OCI-M2 (cell line): ENCODE measurements at regions not wholly inside any gene's neighbourhood (a gene's known extent, or its start where the extent isn't known, plus 50 kb on each side); places are given as distances from the start of the nearest gene placed in this dataset.

ENCODE experiments used
- DNase-seq: peaks from one replicate; lab custom pipeline; 2025; ENCODE audit not compliant: unreplicated experiment; lab: John Stamatoyannopoulos, UW

DNA sequence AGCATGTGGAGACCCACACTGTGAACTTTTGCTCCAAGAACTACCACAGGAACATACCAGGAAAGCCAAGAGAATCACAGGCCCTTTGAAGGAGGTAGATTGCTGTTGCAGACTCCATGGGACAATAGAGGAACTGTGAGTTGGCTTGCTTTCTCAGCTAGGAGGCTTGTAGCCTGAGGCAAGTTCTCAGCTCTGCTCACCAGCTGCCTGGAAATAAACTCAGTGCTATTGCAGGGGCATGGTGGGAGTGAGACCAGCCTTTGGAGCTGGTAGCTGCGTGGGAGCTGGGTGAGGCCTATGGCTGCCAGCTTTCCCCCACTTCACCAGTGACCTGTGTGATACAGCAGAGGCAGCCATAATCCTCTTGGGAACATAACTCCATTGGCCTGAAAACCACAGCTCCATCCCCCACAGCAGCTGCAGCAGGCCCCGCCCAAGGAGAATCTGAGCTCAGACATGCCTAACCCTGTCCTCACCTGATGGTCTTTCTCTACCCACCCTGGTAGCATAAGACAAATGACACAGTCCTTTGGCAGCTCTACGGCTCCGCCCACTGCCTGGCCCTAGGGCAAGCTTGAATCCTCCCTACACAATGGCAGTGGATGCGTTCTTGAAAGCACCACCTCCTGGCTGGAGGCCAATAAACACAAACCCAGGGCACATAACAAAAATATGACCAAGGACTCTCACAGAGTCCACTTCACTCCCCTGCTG is 389.5 kb downstream of the KIF4B start:
- DNase-seq: no peak

DNA sequence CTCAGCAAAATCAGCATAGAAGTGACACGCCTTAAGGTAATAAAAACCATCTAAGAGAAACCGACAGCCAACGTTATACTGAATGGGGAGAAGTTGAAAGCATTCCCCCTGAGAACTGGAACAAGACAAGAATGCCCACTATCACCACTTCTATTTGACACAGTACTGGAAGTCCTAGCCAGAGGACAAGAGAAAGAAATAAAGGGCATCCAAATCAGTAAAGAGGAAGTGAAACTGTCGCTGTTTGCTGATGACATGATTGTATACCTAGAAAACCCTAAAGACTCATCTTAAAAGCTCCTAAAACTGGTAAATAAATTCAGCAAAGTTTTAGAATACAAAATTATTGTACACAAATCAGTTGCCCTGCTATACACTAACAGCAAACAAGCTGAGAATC is 393.3 kb downstream of the KIF4B start:
- no peak for DNase-seq

DNA sequence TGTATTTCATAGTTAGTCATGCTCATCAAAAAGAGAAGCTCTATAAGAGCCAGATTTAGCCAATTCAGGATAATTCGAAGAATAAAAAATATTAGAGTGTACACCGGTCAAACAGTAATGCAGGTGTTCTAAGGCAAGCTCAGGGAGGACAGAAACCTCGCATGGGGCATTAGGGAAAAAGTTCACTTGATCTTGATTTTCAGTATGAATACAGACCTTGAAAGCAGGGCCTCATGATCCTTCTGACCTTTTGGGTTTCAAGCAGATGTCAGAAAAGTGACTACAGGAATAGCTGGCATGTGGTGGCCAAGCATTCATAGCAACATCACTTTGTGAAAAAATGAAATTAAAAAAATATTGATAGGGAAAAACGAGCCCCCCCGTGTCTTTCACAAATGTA is 394.9 kb downstream of the KIF4B start:
- no peak for DNase-seq

DNA sequence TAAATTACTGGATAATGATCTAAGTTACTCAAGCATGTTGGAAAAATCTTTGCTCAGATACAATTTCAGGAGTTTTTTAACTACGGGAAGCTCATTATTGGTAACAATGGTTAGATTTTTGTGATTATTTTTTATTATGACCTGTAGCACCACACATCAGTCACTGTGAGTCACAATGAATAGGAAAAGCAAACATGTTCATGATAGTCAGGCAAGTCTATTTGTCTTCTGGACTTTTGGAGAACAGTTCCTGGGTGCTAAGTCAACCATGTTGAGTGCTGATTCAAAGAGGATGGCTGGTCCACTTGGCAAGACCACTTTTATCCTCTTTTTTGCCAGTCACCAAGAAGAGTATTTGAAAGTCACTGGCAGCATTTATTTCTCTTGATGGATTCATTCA is 403.2 kb downstream of the KIF4B start:
- no peak for DNase-seq

DNA sequence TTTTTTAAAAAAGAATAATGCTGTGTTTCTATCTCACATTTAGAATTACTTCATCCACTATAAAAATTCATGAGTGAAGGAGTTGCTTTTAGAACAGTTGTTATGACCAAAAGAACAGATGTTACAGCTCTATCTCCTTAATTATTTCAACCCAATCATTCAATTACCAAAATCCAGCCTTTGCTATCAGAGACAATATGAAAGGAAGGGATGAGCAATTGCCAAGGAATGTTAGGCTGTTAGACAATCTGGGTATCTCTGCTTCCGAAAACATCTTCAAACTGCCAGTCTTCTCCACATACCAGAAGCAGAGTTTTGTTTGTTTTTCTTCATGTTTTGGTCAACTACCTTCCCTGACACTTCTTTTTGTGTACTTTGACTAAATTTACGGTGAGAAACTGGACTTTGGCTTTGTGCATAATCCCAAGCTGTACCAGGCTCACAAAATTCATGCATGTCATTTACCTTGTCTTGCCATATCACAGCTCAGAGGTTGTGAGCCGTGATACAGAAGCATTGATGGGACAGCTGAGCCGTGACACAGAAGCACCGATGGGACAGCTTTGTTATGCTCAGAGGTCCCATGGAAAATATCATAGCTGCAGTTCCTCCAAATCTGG is 405.5 kb downstream of the KIF4B start:
- DNase-seq: no peak

DNA sequence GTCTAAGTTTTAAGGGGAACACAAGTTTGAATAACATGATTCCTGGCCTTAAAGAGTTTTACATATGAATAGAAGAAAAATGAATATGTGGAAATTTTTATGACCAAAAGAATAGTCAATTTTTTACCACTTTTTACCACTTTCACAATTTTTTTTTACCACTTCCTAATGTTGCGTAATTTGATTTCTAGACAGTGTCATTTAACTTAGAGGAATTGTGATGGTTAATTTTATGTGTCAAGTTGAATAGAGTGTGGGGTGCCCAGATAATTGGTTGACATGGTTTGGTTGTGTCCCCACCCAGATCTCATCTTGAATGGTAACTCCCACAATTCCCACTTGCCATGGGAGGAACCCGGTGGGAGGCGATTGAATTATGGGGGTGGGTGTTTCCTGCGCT is 416.6 kb downstream of the KIF4B start:
- DNase-seq: no peak

DNA sequence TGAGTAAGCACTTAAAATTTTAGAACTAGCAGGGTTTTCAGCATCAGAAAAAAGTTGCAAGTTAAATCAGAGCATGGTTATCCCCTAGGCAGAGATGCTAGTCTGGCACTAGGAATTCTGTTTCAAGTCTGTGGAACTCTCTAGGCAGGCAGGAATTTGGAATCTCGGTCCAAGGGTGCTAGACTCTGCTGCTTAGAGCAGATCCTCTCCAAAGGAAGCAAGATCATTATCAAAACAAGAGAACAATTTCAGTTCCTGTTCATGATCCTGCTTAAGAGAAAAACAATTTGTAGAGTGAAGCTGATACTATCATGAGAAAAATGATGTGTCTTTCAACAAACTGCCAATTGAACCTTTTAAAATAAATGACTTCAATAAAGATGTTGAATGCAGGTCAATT is 420.7 kb downstream of the KIF4B start:
- DNase-seq: no peak

DNA sequence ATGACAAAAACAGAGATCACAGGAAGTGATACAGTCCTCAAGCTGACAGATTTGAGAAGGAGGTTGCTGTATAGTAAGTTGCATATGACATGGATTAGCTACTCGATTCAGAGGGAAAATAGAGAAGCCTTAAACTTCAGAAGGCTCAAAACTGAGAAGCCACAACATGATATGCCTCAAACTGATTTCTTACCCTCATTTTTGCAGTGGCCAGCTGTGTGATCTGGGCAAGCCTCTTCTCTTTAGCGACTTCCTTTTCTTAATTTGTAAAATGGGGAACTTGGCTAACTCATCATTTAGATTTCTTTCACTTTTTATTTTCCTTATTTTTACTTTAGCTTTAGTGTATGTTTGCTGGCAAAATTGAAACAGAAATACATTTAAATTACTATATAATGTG is 421.1 kb downstream of the KIF4B start:
- DNase-seq: no peak

DNA sequence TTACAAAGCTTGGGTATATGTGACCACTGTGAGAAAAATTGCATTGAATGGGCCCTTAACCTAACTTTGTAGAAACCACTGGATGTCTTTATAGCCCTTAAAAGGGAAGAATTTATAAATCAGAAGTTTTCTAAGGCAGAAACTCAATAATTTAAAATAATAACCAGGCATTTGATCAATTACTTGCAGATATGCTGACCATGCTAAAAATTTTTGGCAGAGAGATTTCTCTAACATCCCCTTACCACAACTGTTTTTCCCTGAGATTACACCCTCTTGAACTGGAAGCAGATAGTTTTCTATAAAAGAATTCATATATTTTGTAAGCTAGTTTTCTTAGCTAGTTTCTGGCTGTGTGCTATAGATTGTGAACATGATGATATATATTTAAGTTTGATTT is 428.3 kb downstream of the KIF4B start:
- DNase-seq: no peak

DNA sequence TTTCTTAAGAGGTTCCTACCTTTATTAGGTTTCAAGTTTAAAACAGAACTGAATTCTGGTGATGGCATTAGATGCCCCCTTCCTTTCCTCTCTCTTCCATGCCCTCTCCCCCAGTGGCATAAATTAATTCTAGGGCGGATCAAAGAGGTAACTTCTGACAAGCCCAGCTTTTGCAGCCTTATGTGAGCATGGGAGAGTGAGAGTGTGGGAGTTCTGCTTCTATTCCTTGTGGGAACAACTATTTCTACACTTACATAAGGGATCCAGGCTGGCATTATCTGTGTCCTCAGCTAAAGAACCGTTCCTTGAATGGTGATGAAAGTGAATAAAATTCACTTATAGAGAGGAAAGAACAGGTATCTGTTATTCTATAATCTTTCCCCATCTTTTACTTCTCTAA is 437.6 kb downstream of the KIF4B start:
- DNase-seq: no peak

DNA sequence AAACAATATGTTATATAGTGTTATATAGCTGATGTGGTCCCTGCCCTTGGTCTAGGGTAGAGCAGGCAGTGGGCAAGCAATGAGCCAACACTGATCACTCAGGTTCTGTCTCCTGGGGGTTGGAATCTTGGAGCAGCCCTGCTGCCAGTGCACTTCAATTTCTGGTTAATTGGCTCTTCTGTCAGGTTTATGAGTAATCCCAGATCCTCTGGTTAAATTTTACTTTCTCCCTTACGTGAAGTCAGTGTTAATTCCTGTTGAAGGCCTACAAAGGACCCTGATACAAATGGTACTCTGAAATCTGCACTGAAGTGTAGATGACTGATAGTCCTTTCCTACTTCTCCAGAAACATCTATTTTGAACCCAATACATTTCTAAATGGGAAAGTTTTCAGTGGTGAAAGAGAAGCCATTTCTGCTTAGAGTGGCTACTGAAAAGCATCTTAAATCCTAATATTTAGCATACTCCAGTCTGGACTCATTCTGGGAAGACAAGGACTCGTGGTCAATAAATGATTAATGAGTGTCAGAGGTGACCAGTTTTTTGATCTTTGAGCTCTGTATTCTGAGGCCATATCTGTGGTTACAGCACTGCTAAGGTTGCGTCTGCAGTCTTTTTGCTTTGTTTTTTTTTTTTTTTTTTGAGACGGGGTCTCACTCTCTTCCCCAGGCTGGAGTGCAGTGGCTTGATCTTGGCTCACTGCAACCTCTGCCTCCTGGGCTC is 442.4 kb downstream of the KIF4B start:
- no peak for DNase-seq

DNA sequence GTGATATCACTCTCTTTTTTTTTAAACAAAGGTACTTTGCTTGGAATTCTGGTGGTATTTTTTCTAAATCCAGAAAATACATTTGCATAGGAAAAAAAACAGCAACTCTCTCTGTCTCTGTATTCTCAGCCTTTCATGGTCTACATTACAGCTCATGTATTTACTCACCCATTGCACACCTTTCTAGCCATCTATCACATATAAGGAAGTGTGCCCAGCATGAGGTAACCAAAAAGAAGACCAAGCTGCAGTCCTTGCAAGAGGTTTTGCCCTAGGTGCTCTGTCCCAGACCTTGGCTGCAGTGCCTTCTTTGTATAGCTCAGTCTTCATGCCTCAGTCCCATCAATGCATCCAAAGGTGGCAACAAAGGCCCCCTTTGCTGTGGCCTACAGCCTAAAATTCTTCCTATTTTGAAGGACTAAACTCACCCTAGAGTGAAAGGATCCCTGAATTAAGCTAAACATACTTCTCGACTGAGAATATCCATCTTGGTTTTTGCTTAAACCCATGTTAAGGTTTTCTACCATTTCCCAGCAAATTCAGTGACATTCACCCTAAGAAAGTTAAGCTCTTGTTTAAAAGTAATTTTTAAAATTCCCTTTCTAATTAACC is 446.4 kb downstream of the KIF4B start:
- no peak for DNase-seq

DNA sequence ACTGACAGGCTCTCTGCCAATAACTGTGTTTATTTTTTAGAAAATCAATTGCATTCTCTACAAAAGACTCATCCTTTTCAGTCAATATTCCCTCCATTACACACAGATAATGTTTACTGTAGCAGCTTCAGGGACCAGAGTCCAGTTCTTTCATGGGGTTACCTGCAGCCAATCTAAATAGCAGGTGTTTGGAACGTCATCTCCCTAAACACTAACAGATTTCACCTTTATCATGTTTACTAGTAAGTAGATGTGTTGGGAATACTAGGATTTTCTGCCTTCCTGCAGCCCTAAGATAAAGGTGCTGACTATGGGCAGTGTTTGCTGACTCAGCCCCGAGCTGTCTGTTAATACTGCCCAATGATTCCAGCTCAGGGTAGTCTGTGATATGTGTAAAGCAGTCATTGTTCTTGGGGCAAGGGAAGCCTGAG is 447.0 kb downstream of the KIF4B start:
- DNase-seq: no peak

DNA sequence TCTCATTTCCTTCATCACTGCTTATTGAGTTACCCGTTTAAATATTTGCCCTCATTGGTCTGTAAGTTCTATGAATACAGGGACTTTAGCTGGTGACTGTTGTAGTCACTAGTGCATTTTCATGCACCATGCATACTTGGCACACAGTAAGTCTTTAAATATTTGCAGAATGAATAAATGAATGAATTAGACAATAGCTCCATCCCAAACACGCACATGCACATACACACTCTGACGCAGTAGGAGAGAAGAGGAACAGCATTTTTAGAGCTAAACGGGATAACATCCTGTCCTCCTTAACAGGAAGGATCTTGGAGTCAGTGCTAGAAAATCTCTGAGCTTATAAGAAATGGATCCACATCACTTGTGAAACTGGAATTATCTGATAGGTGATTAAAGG is 447.7 kb downstream of the KIF4B start:
- DNase-seq: no peak

DNA sequence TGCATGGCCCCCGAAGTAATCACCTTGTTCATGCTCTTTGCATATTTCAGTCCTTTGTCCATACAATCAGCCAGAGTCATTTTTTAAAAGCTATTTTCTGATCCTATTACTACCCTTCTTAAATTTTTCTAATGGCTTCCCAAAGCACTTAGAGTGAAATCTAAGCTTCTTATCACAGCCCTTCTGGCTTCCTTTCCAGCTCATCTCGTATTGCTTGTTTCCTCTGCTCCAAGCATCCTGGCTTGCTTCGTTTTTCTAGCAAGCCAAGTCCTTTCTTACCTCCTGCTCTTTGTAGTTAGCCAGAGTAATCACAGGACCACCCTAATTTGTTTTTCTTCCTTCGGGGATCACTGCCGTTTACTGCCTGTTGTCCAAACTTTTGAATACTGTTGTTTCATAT is 453.3 kb downstream of the KIF4B start:
- DNase-seq: no peak

DNA sequence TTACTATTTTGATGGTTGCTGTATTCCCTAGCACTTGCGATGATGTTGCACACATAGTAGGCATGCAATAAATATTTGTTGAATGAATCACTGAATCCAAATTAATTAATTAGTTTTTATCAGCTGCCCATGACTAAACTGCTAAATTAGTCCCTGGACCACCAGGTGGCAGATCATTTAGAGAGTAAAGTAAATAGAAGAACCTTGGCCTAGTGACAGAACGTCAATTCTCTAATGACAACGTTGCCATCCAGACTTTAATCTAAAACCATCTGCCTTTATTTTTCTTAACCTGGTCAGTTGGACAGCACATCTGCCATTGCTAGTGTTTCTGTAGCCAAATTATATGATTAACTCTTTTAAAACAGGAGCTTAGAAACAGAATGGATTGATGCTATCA is 457.5 kb downstream of the KIF4B start:
- no peak for DNase-seq

DNA sequence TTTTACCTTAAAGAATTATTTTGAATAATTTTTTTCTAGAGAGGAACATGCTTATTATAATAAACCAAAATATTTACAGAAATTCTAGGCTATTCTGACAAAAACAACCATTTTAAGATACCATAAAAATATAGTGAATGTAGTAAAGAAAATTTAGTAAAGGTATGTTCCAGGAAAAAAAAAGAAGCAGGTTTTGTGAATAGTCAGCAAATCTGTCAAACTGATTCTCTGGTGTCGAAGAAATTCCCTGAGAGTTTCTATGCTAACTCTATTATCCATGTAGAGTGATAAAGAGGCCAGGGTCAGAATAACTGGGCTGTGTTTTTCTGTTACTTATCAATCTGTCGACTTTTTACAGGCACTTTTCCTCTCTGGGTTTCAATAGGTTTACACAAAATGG is 459.2 kb downstream of the KIF4B start:
- DNase-seq: no peak

DNA sequence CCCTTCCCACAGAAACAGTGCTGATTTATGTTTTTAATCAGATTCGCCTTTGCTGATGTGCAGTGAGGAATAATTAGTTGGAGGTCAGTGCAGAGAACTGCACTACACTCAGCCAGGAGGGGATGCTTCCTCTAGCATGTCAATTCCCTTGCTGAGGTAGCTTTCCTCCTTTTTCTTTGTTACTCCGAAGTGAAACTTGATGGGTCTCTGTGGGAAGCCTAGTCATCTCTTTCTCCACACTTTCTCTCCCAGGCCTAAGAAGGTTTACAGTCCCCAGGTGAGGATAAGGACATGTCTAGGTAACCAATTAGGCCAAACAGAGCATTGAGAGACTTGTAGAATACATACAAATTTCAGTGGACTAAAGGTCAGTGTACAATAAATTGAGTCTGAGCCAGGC is 461.8 kb downstream of the KIF4B start:
- DNase-seq: no peak

DNA sequence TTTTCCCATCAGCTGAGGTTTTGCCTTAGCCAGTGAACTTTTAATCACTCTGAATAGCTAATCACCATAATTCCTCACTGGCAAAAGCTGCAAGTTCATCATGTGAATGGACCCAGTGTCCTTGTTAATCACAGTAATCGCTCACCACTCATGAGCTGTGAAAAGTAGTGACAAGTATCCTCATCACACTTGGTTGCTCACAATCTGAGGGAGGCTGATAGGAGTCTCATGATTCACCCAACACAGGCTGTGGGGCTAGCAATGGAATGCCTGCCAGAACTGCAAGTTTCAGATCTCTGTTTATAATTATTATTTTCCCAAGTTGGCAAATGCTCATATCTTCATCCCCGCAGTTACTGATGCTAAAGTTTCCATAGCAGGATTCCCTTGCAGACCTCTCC is 467.2 kb downstream of the KIF4B start:
- DNase-seq: no peak

DNA sequence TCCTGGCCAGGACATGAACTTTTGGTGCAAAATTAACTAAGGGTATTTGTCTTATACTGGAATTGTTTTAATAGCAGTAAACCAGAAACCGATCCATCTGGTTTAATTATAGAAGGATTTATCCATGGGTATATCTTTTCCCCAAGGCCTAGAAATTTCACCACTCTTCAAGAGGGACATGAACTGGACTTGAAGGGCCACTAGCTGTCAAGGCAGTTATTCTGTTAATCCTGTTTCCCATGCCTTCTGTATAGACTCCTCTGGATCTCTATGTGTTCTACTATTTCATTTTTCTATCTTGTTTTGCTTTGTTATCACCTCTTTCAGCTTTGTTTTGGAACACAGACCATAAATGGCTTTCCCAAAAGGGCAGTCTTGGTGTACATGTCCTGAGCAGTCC is 467.6 kb downstream of the KIF4B start:
- no peak for DNase-seq

DNA sequence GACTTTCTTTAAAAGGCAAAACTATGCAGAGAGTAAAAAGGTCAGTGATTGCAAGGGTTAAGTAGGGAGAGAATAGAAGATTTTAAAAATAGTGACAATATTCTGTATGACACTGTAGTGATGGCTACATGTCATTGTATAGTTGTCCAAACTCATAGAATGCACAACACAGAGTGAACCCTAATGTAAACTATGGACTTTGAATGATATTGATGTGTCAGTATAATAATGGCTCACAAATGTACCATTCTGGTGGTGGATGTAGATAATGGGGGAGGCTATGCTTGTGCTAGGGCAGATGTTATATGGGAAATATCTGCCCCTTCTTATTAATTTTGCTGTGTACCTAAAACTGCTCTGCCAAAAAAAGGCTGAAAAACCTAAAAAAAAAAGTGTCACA is 468.9 kb downstream of the KIF4B start:
- no peak for DNase-seq

DNA sequence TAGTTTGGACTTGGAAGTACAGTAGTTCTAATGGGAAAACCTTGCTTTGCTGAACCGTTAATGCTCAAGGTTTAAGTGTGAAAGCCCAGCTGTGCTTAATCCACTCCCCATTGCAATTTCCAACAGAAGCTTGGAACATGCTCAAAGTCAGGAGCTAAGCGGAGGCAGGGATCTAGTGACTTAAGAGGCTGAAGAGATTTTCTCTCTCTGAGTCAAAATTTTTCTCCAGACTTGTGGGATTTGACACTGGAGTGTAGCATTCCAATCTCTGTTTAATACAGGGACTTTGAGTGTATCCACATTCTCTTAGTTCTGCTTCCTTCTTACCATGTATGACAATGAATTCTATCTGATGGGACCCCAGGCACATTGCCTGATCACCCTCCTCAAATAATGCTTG is 471.8 kb downstream of the KIF4B start:
- no peak for DNase-seq
